H9 (cell line): ENCODE measurements at regions not wholly inside any gene's neighbourhood (a gene's known extent, or its start where the extent isn't known, plus 50 kb on each side); places are given as distances from the start of the nearest gene placed in this dataset.

Source experiments
- DNase-seq: peaks from one replicate; pipeline ENCODE4 v3.0.0-alpha.2; 2017
- H2AFZ ChIP-seq: one replicate; pipeline ENCODE4 v1.6.1; 2013; ENCODE audit warnings: mild to moderate bottlenecking, low read length, control low read depth, moderate library complexity
- H2AK5ac ChIP-seq: 2 replicates; pipeline ENCODE4 v1.6.1; 2013; ENCODE audit warnings: low read length, control low read depth, mixed read lengths; ENCODE audit not compliant: insufficient read length
- H2BK120ac ChIP-seq: one replicate; pipeline ENCODE4 v1.6.1; 2013; ENCODE audit warnings: low read depth, mild to moderate bottlenecking, low read length, control low read depth, inconsistent platforms; ENCODE audit not compliant: poor library complexity, severe bottlenecking
- H2BK12ac ChIP-seq: 2 replicates; pipeline ENCODE4 v1.6.1; 2013; ENCODE audit warnings: low read length, control low read depth, mixed read lengths, low read depth; ENCODE audit not compliant: insufficient read length
- H2BK15ac ChIP-seq: 2 replicates; pipeline ENCODE4 v1.6.1; 2013; ENCODE audit warnings: low read depth, low read length, control low read depth
- H2BK20ac ChIP-seq: one replicate; pipeline ENCODE4 v1.6.1; 2013; ENCODE audit warnings: low read depth, mild to moderate bottlenecking, low read length, control low read depth, inconsistent platforms; ENCODE audit not compliant: poor library complexity, severe bottlenecking
- H2BK5ac ChIP-seq: 2 replicates; pipeline ENCODE4 v1.6.1; 2013; ENCODE audit warnings: low read length, control low read depth, mixed read lengths; ENCODE audit not compliant: insufficient read length
- H3K14ac ChIP-seq: 2 replicates; pipeline ENCODE4 v1.6.1; 2013; ENCODE audit warnings: low read length, control low read depth; ENCODE audit not compliant: insufficient read depth
- H3K18ac ChIP-seq: 2 replicates; pipeline ENCODE4 v1.6.1; 2013; ENCODE audit warnings: low read depth, mild to moderate bottlenecking, mixed read lengths, low read length, control low read depth; ENCODE audit not compliant: insufficient read length
- H3K23ac ChIP-seq: 2 replicates; pipeline ENCODE4 v1.6.1; 2013; ENCODE audit warnings: low read length, control low read depth, mixed read lengths, low read depth; ENCODE audit not compliant: insufficient read length
- H3K23me2 ChIP-seq: 2 replicates; pipeline ENCODE4 v1.6.1; 2013; ENCODE audit warnings: low read depth, mild to moderate bottlenecking, mixed read lengths, low read length, control low read depth; ENCODE audit not compliant: insufficient read length, poor library complexity, severe bottlenecking
- H3K27ac ChIP-seq: 2 replicates; pipeline ENCODE4 v1.5.1; 2013; ENCODE audit warnings: low read length, control low read depth, mixed read lengths, low read depth; ENCODE audit not compliant: insufficient read length
- H3K27me3 ChIP-seq: 2 replicates; pipeline ENCODE4 v1.6.1; 2013; ENCODE audit warnings: low read length, control low read depth, inconsistent platforms; ENCODE audit not compliant: insufficient read depth
- H3K4ac ChIP-seq: 2 replicates; pipeline ENCODE4 v1.6.1; 2013; ENCODE audit warnings: low read depth, mild to moderate bottlenecking, control low read depth, inconsistent platforms, low read length, moderate library complexity
- H3K4me1 ChIP-seq: 2 replicates; pipeline ENCODE4 v1.6.1; 2013; ENCODE audit warnings: low read length, control low read depth, inconsistent platforms; ENCODE audit not compliant: insufficient read depth
- H3K4me2 ChIP-seq: 2 replicates; pipeline ENCODE4 v1.6.1; 2013; ENCODE audit warnings: low read length, control low read depth, mixed read lengths; ENCODE audit not compliant: insufficient read length, insufficient read depth
- H3K56ac ChIP-seq: 2 replicates; pipeline ENCODE4 v1.6.1; 2013; ENCODE audit warnings: low read depth, mild to moderate bottlenecking, mixed read lengths, low read length, control low read depth; ENCODE audit not compliant: insufficient read length
- H3K79me1 ChIP-seq: 2 replicates; pipeline ENCODE4 v1.6.1; 2013; ENCODE audit warnings: low read depth, mild to moderate bottlenecking, moderate library complexity, low read length, control low read depth, inconsistent platforms; ENCODE audit not compliant: insufficient read depth, poor library complexity, severe bottlenecking
- H3K79me2 ChIP-seq: 2 replicates; pipeline ENCODE4 v1.6.1; 2013; ENCODE audit warnings: low read length, control low read depth, inconsistent platforms; ENCODE audit not compliant: insufficient read depth
- H3K9ac ChIP-seq: 2 replicates; pipeline ENCODE4 v1.6.1; 2013; ENCODE audit warnings: low read length, control low read depth, mixed read lengths; ENCODE audit not compliant: insufficient read length; ENCODE audit errors: extremely low read depth
- H3K9me3 ChIP-seq: one replicate; pipeline ENCODE4 v1.6.1; 2013; ENCODE audit warnings: low read depth, low read length, inconsistent platforms; ENCODE audit not compliant: control insufficient read depth
- H3T11ph ChIP-seq: one replicate; pipeline ENCODE4 v1.6.1; 2013; ENCODE audit warnings: mild to moderate bottlenecking, low read length, control low read depth, inconsistent platforms
- H4K20me1 ChIP-seq: one replicate; pipeline ENCODE4 v1.6.1; 2013; ENCODE audit not compliant: control insufficient read depth, insufficient read length, insufficient read depth
- H4K5ac ChIP-seq: 2 replicates; pipeline ENCODE4 v1.6.1; 2013; ENCODE audit warnings: low read depth, mild to moderate bottlenecking, mixed read lengths, low read length, control low read depth; ENCODE audit not compliant: insufficient read length
- H4K8ac ChIP-seq: replicated peaks from 2 replicates; pipeline ENCODE4 v1.6.1; 2013; ENCODE audit warnings: low read length, control low read depth, mixed read lengths, low read depth; ENCODE audit not compliant: insufficient read length
- H4K91ac ChIP-seq: 2 replicates; pipeline ENCODE4 v1.6.1; 2013; ENCODE audit warnings: low read depth, mild to moderate bottlenecking, moderate library complexity, mixed read lengths, low read length, control low read depth; ENCODE audit not compliant: insufficient read length
- H3K27ac Mint-ChIP-seq, 3 experiments: 2 replicates in 2 of 3; 3 replicates in 1 of 3; pipeline ENCODE4 v1.8.0; 2020 to 2021; ENCODE audit warnings: mixed read lengths in 3 of 3, mild to moderate bottlenecking in 1 of 3, moderate library complexity in 1 of 3
- H3K27me3 Mint-ChIP-seq: 2 replicates; pipeline ENCODE4 v1.8.0; 2021; ENCODE audit warnings: low read depth, mild to moderate bottlenecking, moderate library complexity, mixed read lengths
- H3K36me3 Mint-ChIP-seq, 3 experiments: 2 replicates in 2 of 3; 3 replicates in 1 of 3; pipeline ENCODE4 v1.8.0; 2020 to 2021; ENCODE audit warnings: low read depth in 3 of 3, mixed read lengths in 3 of 3; ENCODE audit not compliant: insufficient read depth in 1 of 3
- H3K4me1 Mint-ChIP-seq, 2 experiments: 2 replicates each; pipeline ENCODE4 v1.8.0; 2020; ENCODE audit warnings: mixed read lengths in 2 of 2
- H3K4me3 Mint-ChIP-seq, 2 experiments: 2 replicates in 1 of 2; 3 replicates in 1 of 2; pipeline ENCODE4 v1.8.0; 2020 to 2021; ENCODE audit warnings: mild to moderate bottlenecking in 2 of 2, mixed read lengths in 2 of 2, moderate library complexity in 1 of 2
- H3K9me3 Mint-ChIP-seq, 2 experiments: 2 replicates in 1 of 2; 3 replicates in 1 of 2; pipeline ENCODE4 v1.8.0; 2020; ENCODE audit warnings: mild to moderate bottlenecking in 2 of 2, mixed read lengths in 2 of 2, moderate library complexity in 1 of 2
- WGBS: extraction: QIAGEN DNeasy Blood & Tissue Kit; methylation state at CpG from one replicate; pipeline ENCODE4 v1.1.7; 2013; ENCODE audit warnings: missing lambda C conversion rate, low lambda C conversion rate, mixed read lengths; ENCODE audit not compliant: insufficient read length; ENCODE audit errors: extremely low coverage; 5-methylcytosine and 5-hydroxymethylcytosine counted together
- TF ChIP-seq, protein P1 (sequence below): fragments of 200-600 bp; sonication (generic); conservative IDR thresholded peaks from 3 replicates; pipeline ENCODE4 v1.8.0; 2021; ENCODE audit warnings: antibody characterized with exemption, mild to moderate bottlenecking

DNA sequence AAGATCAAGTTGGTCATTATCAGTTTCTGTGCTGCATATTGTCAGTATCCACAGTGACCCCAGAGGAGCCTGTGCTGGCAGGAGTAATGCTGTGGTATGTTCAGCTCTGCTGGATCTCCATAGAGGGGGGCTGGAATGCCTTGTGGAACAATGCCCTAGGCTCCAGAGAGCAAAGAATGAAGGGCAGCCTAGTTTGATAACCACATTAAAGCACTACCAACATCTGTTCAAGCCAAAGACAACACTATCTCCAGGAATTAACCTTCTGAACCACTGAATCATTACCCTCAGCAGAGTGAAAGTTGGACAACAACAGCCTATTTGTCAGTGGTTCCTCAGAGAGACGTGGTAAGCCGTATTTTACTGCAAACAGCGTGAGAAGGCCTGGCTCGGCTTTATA, 192.3 kb upstream of the CXorf66 start:
- Histone ChIP-seq H4K8ac (no peak overlapping the region), H3T11ph (no peak overlapping the region), H3K4me1 (no peaks in the 10 kb centered on the region; the same call in 1 of the 2 replicates), H2BK5ac (no peak overlapping the region), H2BK12ac (no peak overlapping the region), H3K14ac (no peak overlapping the region), H2BK15ac (no peak overlapping the region), H2BK120ac (no peak overlapping the region), H3K27ac (no peak overlapping the region), H3K56ac (no peak overlapping the region), H3K9me3 (peaks cover 8% of the 10 kb centered on the region), H4K20me1 (no peaks in the 10 kb centered on the region), H3K79me1 (no peaks in the 10 kb centered on the region), H2AFZ (no peak overlapping the region), H3K27me3 (no peaks in the 10 kb centered on the region), H3K4me2 (no peak overlapping the region), H3K79me2 (no peaks in the 10 kb centered on the region), H4K91ac (no peak overlapping the region), H2AK5ac (no peak overlapping the region), H3K4ac (no peak overlapping the region), H4K5ac (no peak overlapping the region), H2BK20ac (no peak overlapping the region), H3K18ac (no peak overlapping the region), H3K23ac (no peak overlapping the region), H3K23me2 (no peaks in the 10 kb centered on the region), H3K9ac (no peak overlapping the region)
- H3K27ac Mint-ChIP-seq = no peak overlapping the region
- H3K9me3 Mint-ChIP-seq = peaks cover 0 to 6% of the 10 kb centered on the region in 2 experiments; a peak in 3 of 5 replicates
- DNase-seq = no peak
- WGBS = no CpG with 5 or more reads among the region's 4 CpGs
- TF ChIP-seq, protein P1, sequence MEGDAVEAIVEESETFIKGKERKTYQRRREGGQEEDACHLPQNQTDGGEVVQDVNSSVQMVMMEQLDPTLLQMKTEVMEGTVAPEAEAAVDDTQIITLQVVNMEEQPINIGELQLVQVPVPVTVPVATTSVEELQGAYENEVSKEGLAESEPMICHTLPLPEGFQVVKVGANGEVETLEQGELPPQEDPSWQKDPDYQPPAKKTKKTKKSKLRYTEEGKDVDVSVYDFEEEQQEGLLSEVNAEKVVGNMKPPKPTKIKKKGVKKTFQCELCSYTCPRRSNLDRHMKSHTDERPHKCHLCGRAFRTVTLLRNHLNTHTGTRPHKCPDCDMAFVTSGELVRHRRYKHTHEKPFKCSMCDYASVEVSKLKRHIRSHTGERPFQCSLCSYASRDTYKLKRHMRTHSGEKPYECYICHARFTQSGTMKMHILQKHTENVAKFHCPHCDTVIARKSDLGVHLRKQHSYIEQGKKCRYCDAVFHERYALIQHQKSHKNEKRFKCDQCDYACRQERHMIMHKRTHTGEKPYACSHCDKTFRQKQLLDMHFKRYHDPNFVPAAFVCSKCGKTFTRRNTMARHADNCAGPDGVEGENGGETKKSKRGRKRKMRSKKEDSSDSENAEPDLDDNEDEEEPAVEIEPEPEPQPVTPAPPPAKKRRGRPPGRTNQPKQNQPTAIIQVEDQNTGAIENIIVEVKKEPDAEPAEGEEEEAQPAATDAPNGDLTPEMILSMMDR = no peak
- H3K4me1 Mint-ChIP-seq = peaks cover 4 to 8% of the 10 kb centered on the region in 2 experiments
- peaks cover 0 to 2% (median 1%) of the 10 kb centered on the region in 3 experiments; a peak in 3 of 7 replicates for H3K36me3 Mint-ChIP-seq
- no peak overlapping the region for H3K4me3 Mint-ChIP-seq
- no peaks in the 10 kb centered on the region; the same call in 1 of the 2 replicates for H3K27me3 Mint-ChIP-seq
